ENCODE measurements at regions not wholly inside any gene's neighbourhood (a gene's known extent, or its start where the extent isn't known, plus 50 kb on each side); places are given as distances from the start of the nearest gene placed in this dataset.

- intact Hi-C loops (cut with micrococcal nuclease): no loop called here
- no TSS peak for BruUV-seq (replicated peaks)
Measured at GRCh38 chr10:36033808-36034207, 391.7 kb upstream of the FZD8 start.

More at GRCh38 chr10:36033808-36034207, 391.7 kb upstream of the FZD8 start:
- no peaks in the 10 kb centered on the region for H3K79me2 ChIP-seq (ENCODE audit: control insufficient read depth, insufficient read depth, low read length)
- DNase-seq (ENCODE audit: low read depth, low spot score): no peak
- no peak overlapping the region for H3K9ac ChIP-seq (replicated peaks; ENCODE audit: extremely low read depth, insufficient read depth, low read length)
- no peaks in the 10 kb centered on the region for H3K9me3 ChIP-seq (replicated peaks; ENCODE audit: control insufficient read depth, insufficient read depth, low read length)
- POLR2A ChIA-PET: no interaction called here
- no peak overlapping the region for H3K4me3 ChIP-seq (replicated peaks in 1 of 3; ENCODE audit: insufficient read depth in 1 of 3, low read depth in 1 of 3, low read length in 3 of 3)
- no peak overlapping the region for H3K4me2 ChIP-seq (ENCODE audit: insufficient read depth, low read length)
- dilution Hi-C loops (cut with MboI; ENCODE audit: extremely low pct_ligation_motif_present, low sequenced_read_pairs): no loop called here
- peaks cover 3 to 12% of the 10 kb centered on the region in 2 experiments for H3K27me3 ChIP-seq (ENCODE audit: control insufficient read depth in 2 of 2, insufficient read depth in 2 of 2, low read length in 2 of 2)
- no peaks in the 10 kb centered on the region for H4K20me1 ChIP-seq (replicated peaks; ENCODE audit: control insufficient read depth, extremely low read depth, insufficient read depth, low read length)
- H3K9me1 ChIP-seq (replicated peaks; ENCODE audit: control insufficient read depth, extremely low read depth, insufficient read depth, low read length): no peaks in the 10 kb centered on the region
- TF ChIP-seq POLR2A (IDR thresholded peaks at IDR 0.05; ENCODE audit: low read depth, low read length): no peak
- TF ChIP-seq CTCF (IDR thresholded peaks at IDR 0.05; ENCODE audit: extremely low read depth in 1 of 2, insufficient read depth in 1 of 2, low read depth in 1 of 2, low read length in 2 of 2): no peak
- TF ChIP-seq MAX (IDR thresholded peaks at IDR 0.05; ENCODE audit: insufficient read depth, insufficient read length): no peak
- TF ChIP-seq MYC (IDR thresholded peaks at IDR 0.05; ENCODE audit: low read depth, low read length): no peak
- no peak for TF ChIP-seq GATA2 (IDR thresholded peaks at IDR 0.05; ENCODE audit: insufficient read depth, insufficient read length, low read depth, low read length)
- no peak for TF ChIP-seq FOS (IDR thresholded peaks at IDR 0.05; ENCODE audit: borderline replicate concordance, insufficient read depth, low read length)
- TF ChIP-seq JUN (IDR thresholded peaks at IDR 0.05; ENCODE audit: borderline replicate concordance, insufficient read depth, insufficient read length, low read depth): no peak
- no peak for TF ChIP-seq POLR2AphosphoS5 (IDR thresholded peaks at IDR 0.05; ENCODE audit: insufficient read depth, low read depth, low read length)
- no peak for TF ChIP-seq EZH2 (IDR thresholded peaks at IDR 0.05; ENCODE audit: borderline replicate concordance, low read depth, low read length, severe bottlenecking)
- no peak for FAIRE-seq
- H3K36me3 ChIP-seq (ENCODE audit: control insufficient read depth in 2 of 2, extremely low read depth in 1 of 2, insufficient read depth in 2 of 2, low read length in 2 of 2): no peaks in the 10 kb centered on the region
- H3K27ac ChIP-seq (ENCODE audit: insufficient read depth, low read depth, low read length): no peak overlapping the region
- H2AFZ ChIP-seq (ENCODE audit: low read depth, low read length): no peak overlapping the region
- H3K4me1 ChIP-seq (ENCODE audit: control insufficient read depth, extremely low read depth, insufficient read depth, low read length): no peaks in the 10 kb centered on the region
- CTCF ChIA-PET: no interaction called here

All from endothelial cell of umbilical vein (primary cell).